ENCODE measurements at regions not wholly inside any gene's neighbourhood (a gene's known extent, or its start where the extent isn't known, plus 50 kb on each side); places are given as distances from the start of the nearest gene placed in this dataset.

GRCh38 chr5:68562308-68562707 lies 346.8 kb downstream of the PIK3R1 start:
- Histone ChIP-seq H3K4me3 (no peak overlapping the region), H3K4me1 (no peaks in the 10 kb centered on the region), H3K36me3 (ENCODE audit: insufficient read depth in 1 of 2, low read depth in 1 of 2) (no peaks in the 10 kb centered on the region), H3K27ac (no peak overlapping the region), H3K9me3 (no peaks in the 10 kb centered on the region), H3K27me3 (ENCODE audit: insufficient read depth in 3 of 3, low read length in 2 of 3) (no peaks in the 10 kb centered on the region)
- TF ChIP-seq, protein P1, sequence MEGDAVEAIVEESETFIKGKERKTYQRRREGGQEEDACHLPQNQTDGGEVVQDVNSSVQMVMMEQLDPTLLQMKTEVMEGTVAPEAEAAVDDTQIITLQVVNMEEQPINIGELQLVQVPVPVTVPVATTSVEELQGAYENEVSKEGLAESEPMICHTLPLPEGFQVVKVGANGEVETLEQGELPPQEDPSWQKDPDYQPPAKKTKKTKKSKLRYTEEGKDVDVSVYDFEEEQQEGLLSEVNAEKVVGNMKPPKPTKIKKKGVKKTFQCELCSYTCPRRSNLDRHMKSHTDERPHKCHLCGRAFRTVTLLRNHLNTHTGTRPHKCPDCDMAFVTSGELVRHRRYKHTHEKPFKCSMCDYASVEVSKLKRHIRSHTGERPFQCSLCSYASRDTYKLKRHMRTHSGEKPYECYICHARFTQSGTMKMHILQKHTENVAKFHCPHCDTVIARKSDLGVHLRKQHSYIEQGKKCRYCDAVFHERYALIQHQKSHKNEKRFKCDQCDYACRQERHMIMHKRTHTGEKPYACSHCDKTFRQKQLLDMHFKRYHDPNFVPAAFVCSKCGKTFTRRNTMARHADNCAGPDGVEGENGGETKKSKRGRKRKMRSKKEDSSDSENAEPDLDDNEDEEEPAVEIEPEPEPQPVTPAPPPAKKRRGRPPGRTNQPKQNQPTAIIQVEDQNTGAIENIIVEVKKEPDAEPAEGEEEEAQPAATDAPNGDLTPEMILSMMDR (IDR thresholded peaks at IDR 0.05): no peak
- ATAC-seq: no peak
- no peak for DNase-seq
- 32 to 38% (median 36%) methylated on average over 3 of the region's 3 CpGs for WGBS, 3 donors
- intact Hi-C loops (cut with DNase I): no loop called here

- TF ChIP-seq, protein P1 (IDR thresholded peaks at IDR 0.05): no peak
- intact Hi-C loops (cut with DNase I): no loop called here
- Histone ChIP-seq H3K36me3 (ENCODE audit: insufficient read depth in 1 of 2, low read depth in 1 of 2) (no peaks in the 10 kb centered on the region), H3K27ac (no peak overlapping the region), H3K4me1 (no peaks in the 10 kb centered on the region), H3K9me3 (no peaks in the 10 kb centered on the region), H3K4me3 (no peak overlapping the region), H3K27me3 (ENCODE audit: insufficient read depth in 3 of 3, low read length in 2 of 3) (no peaks in the 10 kb centered on the region)
- DNase-seq (no peak), ATAC-seq (no peak)
- 59 to 67% (median 61%) methylated on average over 5 of the region's 5 CpGs for WGBS, 3 donors
Observed at GRCh38 chr5:68565427-68565826, 349.9 kb downstream of the PIK3R1 start.

DNA sequence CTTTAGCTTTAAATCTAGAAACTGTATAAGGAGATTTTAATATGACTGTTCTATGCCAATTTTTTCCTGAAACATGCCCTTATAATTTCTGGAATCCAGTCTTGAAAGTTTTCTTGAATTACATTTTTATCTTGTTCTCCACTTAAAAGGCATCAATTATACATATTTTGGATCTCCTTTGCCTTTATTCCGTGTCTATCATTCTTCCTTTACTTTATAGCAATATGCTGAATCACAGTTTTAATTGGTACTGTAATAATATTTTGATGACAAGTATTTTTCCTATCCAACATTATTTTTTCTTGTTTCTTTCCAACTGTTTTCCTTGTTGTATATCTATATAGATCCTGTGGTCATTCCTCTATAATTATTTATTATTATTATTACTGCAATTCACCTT lies 361.2 kb downstream of the PIK3R1 start:
- Histone ChIP-seq H3K27ac (no peak overlapping the region), H3K4me3 (no peak overlapping the region), H3K36me3 (ENCODE audit: insufficient read depth in 1 of 2, low read depth in 1 of 2) (no peaks in the 10 kb centered on the region), H3K4me1 (no peaks in the 10 kb centered on the region), H3K27me3 (ENCODE audit: insufficient read depth in 3 of 3, low read length in 2 of 3) (no peaks in the 10 kb centered on the region), H3K9me3 (peaks cover 20% of the 10 kb centered on the region)
- no peak for ATAC-seq
- TF ChIP-seq, protein P1 (IDR thresholded peaks at IDR 0.05): no peak
- intact Hi-C loops (cut with DNase I): no loop called here
- 85 to 92% (median 87%) methylated on average over 1 of the region's 1 CpG for WGBS, 3 donors
- no peak for DNase-seq

DNA sequence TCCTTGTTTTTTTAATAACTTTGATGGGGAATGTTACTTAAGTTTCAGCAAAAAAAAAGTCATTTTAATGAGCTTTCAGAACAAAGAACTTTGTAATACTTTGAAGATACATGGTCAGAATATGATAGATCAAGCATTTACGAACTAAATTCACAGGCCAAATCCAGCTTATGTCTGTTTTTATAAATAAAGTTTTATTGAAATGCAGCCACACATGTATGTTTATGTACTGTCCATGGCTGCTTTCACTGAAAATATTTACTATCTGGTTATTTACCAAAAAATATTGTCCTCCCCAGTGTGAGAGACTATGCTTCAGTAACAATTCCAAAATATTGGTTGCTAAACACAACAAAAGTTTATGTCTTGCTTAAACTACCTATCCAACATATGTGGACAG lies 366.7 kb downstream of the PIK3R1 start:
- TF ChIP-seq, protein P1 (IDR thresholded peaks at IDR 0.05): no peak
- Histone ChIP-seq H3K27me3 (ENCODE audit: insufficient read depth in 3 of 3, low read length in 2 of 3) (no peaks in the 10 kb centered on the region), H3K27ac (no peak overlapping the region), H3K4me3 (no peak overlapping the region), H3K9me3 (peaks cover 5% of the 10 kb centered on the region), H3K4me1 (no peaks in the 10 kb centered on the region), H3K36me3 (ENCODE audit: insufficient read depth in 1 of 2, low read depth in 1 of 2) (no peaks in the 10 kb centered on the region)
- DNase-seq (no peak), ATAC-seq (no peak)
- WGBS, 3 donors: 58 to 99% (median 89%) methylated on average over 1 of the region's 1 CpG
- intact Hi-C loops (cut with DNase I): no loop called here

DNA sequence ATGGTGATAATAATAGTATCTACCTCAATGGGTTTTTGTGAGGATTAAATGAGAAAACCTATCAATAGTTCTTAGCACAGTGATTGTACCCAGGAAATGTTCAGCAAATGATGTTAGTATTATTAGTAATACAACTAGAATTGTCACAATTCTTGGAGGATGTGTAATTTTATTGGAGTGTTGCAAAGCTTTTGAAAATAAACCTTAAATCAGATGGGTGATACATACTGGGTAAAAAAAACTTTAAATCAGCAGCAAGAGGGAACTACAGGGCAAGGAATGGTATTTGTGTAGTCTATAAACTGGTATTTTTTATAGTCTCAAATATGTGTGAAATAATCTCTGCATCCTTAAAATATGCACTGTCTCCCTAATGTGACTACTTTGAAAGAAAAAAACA lies 371.6 kb downstream of the PIK3R1 start:
- H3K9me3 ChIP-seq: no peaks in the 10 kb centered on the region
- no peak for ATAC-seq
- no peak for DNase-seq
- intact Hi-C loops (cut with DNase I): no loop called here
- no peaks in the 10 kb centered on the region for H3K27me3 ChIP-seq (ENCODE audit: insufficient read depth in 3 of 3, low read length in 2 of 3)
- H3K4me3 ChIP-seq: no peak overlapping the region
- H3K4me1 ChIP-seq: no peaks in the 10 kb centered on the region
- no peaks in the 10 kb centered on the region for H3K36me3 ChIP-seq (ENCODE audit: insufficient read depth in 1 of 2, low read depth in 1 of 2)
- H3K27ac ChIP-seq: no peak overlapping the region
- TF ChIP-seq, protein P1 (IDR thresholded peaks at IDR 0.05): no peak
